ENCODE measurements at regions not wholly inside any gene's neighbourhood (a gene's known extent, or its start where the extent isn't known, plus 50 kb on each side); places are given as distances from the start of the nearest gene placed in this dataset.
"Not testable (repeated sequence)": the region's sequence is repeated elsewhere in the genome, so short reads cannot be mapped to it uniquely, and the experiment has no call there.

GRCh38 chr11:44427432-44427831 lies 117.5 kb upstream of the ALX4 start:
- Histone ChIP-seq H3K9ac (no peak overlapping the region), H3K9me2 (ENCODE audit: insufficient read depth) (no peaks in the 10 kb centered on the region), H3K36me3 (ENCODE audit: low read depth) (no peaks in the 10 kb centered on the region), H3K27ac (no peak overlapping the region), H3K4me3 (no peak overlapping the region), H4K20me1 (ENCODE audit: insufficient read depth) (no peaks in the 10 kb centered on the region), H3K27me3 (replicated peaks; ENCODE audit: insufficient read depth) (peaks cover 11% of the 10 kb centered on the region), H3K4me2 (ENCODE audit: unreplicated experiment) (no peak overlapping the region), H3K4me1 (ENCODE audit: insufficient read depth) (no peaks in the 10 kb centered on the region), H3K79me2 (ENCODE audit: insufficient read depth) (no peaks in the 10 kb centered on the region), H3K9me3 (ENCODE audit: low read depth) (no peaks in the 10 kb centered on the region), H2AFZ (no peak overlapping the region), H3F3A (ENCODE audit: insufficient read depth) (no peaks in the 10 kb centered on the region)
- DNase-seq, result no peak
- in situ Hi-C loops (cut with MboI), result no loop called here
- TF ChIP-seq EZH2phosphoT487 (IDR thresholded peaks at IDR 0.05; ENCODE audit: insufficient read depth, low read depth), result no peak
- 48 to 52% methylated on average over 8 of the region's 8 CpGs for WGBS, 2 experiments (ENCODE audit: low coverage in 1 of 2, low lambda C conversion rate in 2 of 2, missing lambda C conversion rate in 2 of 2)

- no peaks in the 10 kb centered on the region for H3K9me2 ChIP-seq (ENCODE audit: insufficient read depth)
- H4K20me1 ChIP-seq (ENCODE audit: insufficient read depth), result no peaks in the 10 kb centered on the region
- no peaks in the 10 kb centered on the region for H3K36me3 ChIP-seq (ENCODE audit: low read depth)
- H2AFZ ChIP-seq, result no peak overlapping the region
- TF ChIP-seq EZH2 (IDR thresholded peaks at IDR 0.05; ENCODE audit: insufficient read depth, poor library complexity, severe bottlenecking), result no peak
- TF ChIP-seq EZH2phosphoT487 (IDR thresholded peaks at IDR 0.05; ENCODE audit: insufficient read depth, low read depth), result no peak
- in situ Hi-C loops (cut with MboI), result no loop called here
- 15 to 27% methylated on average over 3 of the region's 3 CpGs for WGBS, 2 experiments (ENCODE audit: low coverage in 1 of 2, low lambda C conversion rate in 2 of 2, missing lambda C conversion rate in 2 of 2)
- no peak overlapping the region for H3K4me2 ChIP-seq (ENCODE audit: unreplicated experiment)
- H3K4me3 ChIP-seq, result no peak overlapping the region
- H3K9ac ChIP-seq, result no peak overlapping the region
- no peaks in the 10 kb centered on the region for H3F3A ChIP-seq (ENCODE audit: insufficient read depth)
- H3K27me3 ChIP-seq (replicated peaks; ENCODE audit: insufficient read depth), result peaks cover 5% of the 10 kb centered on the region; the same call in 1 of the 2 replicates
- no peaks in the 10 kb centered on the region for H3K4me1 ChIP-seq (ENCODE audit: insufficient read depth)
- no peak for DNase-seq
- H3K9me3 ChIP-seq (ENCODE audit: low read depth), result no peaks in the 10 kb centered on the region
- H3K79me2 ChIP-seq (ENCODE audit: insufficient read depth), result no peaks in the 10 kb centered on the region
- H3K27ac ChIP-seq, result no peak overlapping the region
These were observed 120.2 kb upstream of the ALX4 start for GRCh38 chr11:44430140-44430539.

DNA sequence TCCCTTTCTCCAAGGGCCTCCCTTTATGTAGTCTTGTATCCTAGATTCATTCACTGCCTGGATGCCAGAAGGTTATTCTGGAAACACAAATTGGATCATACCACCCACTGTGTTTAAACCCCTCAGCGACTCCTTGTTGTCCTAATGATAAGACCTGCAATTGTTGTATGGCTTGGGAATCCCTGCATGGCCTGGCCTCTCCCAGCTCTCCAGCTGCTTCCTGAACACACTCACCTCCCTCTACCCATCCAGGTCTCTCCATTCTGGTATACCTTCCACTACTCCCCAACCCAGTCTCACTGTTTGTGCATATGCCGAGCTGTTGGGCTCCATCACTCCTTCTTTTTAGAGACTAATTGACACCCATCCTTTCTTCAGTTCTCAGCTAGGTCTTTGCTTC lies 124.3 kb upstream of the ALX4 start:
- Histone ChIP-seq H3K9me3 (ENCODE audit: low read depth) (no peaks in the 10 kb centered on the region), H3K9ac (no peak overlapping the region), H2AFZ (no peak overlapping the region), H3K27me3 (replicated peaks; ENCODE audit: insufficient read depth) (peaks cover 7% of the 10 kb centered on the region), H3K79me2 (ENCODE audit: insufficient read depth) (no peaks in the 10 kb centered on the region), H3K4me2 (ENCODE audit: unreplicated experiment) (no peak overlapping the region), H3K4me3 (no peak overlapping the region), H3K9me2 (ENCODE audit: insufficient read depth) (no peaks in the 10 kb centered on the region), H3K36me3 (ENCODE audit: low read depth) (no peaks in the 10 kb centered on the region), H3K4me1 (ENCODE audit: insufficient read depth) (no peaks in the 10 kb centered on the region), H3K27ac (no peak overlapping the region), H3F3A (ENCODE audit: insufficient read depth) (no peaks in the 10 kb centered on the region), H4K20me1 (ENCODE audit: insufficient read depth) (no peaks in the 10 kb centered on the region)
- TF ChIP-seq EZH2 (IDR thresholded peaks at IDR 0.05; ENCODE audit: insufficient read depth, poor library complexity, severe bottlenecking) (no peak), EZH2phosphoT487 (IDR thresholded peaks at IDR 0.05; ENCODE audit: insufficient read depth, low read depth) (no peak)
- no peak for DNase-seq
- WGBS, 2 experiments (ENCODE audit: low coverage in 1 of 2, low lambda C conversion rate in 2 of 2, missing lambda C conversion rate in 2 of 2), result 48% methylated on average over 2 of the region's 2 CpGs
- in situ Hi-C loops (cut with MboI), result no loop called here

GRCh38 chr11:44437122-44437521 lies 127.2 kb upstream of the ALX4 start:
- Histone ChIP-seq H3K4me2 (ENCODE audit: unreplicated experiment) (no peak overlapping the region), H3K9ac (no peak overlapping the region), H3K27me3 (replicated peaks; ENCODE audit: insufficient read depth) (peaks cover 11% of the 10 kb centered on the region), H4K20me1 (ENCODE audit: insufficient read depth) (no peaks in the 10 kb centered on the region), H3K4me1 (ENCODE audit: insufficient read depth) (no peaks in the 10 kb centered on the region), H3F3A (ENCODE audit: insufficient read depth) (no peaks in the 10 kb centered on the region), H3K27ac (no peak overlapping the region), H3K79me2 (ENCODE audit: insufficient read depth) (no peaks in the 10 kb centered on the region), H3K9me3 (ENCODE audit: low read depth) (no peaks in the 10 kb centered on the region), H3K9me2 (ENCODE audit: insufficient read depth) (no peaks in the 10 kb centered on the region), H3K4me3 (no peak overlapping the region), H3K36me3 (ENCODE audit: low read depth) (no peaks in the 10 kb centered on the region), H2AFZ (no peak overlapping the region)
- TF ChIP-seq EZH2phosphoT487 (IDR thresholded peaks at IDR 0.05; ENCODE audit: insufficient read depth, low read depth) (no peak), EZH2 (IDR thresholded peaks at IDR 0.05; ENCODE audit: insufficient read depth, poor library complexity, severe bottlenecking) (no peak)
- 18 to 25% methylated on average over 1 of the region's 1 CpG for WGBS, 2 experiments (ENCODE audit: low coverage in 1 of 2, low lambda C conversion rate in 2 of 2, missing lambda C conversion rate in 2 of 2)
- in situ Hi-C loops (cut with MboI), result no loop called here
- no peak for DNase-seq

- H3K4me1 ChIP-seq (ENCODE audit: insufficient read depth); DNase-seq; in situ Hi-C loops (cut with MboI); H3K27ac ChIP-seq; H3K4me2 ChIP-seq (ENCODE audit: unreplicated experiment); H3K27me3 ChIP-seq (replicated peaks; ENCODE audit: insufficient read depth); H3F3A ChIP-seq (ENCODE audit: insufficient read depth); H3K36me3 ChIP-seq (ENCODE audit: low read depth); H3K9ac ChIP-seq; H4K20me1 ChIP-seq (ENCODE audit: insufficient read depth); H3K79me2 ChIP-seq (ENCODE audit: insufficient read depth); H3K9me2 ChIP-seq (ENCODE audit: insufficient read depth); H3K4me3 ChIP-seq; H3K9me3 ChIP-seq (ENCODE audit: low read depth); H2AFZ ChIP-seq: not testable (repeated sequence)
- WGBS, 2 experiments (ENCODE audit: low coverage in 1 of 2, low lambda C conversion rate in 2 of 2, missing lambda C conversion rate in 2 of 2), result 81 to 84% methylated on average over 3 to 4 of the region's 4 CpGs
These were observed 122.4 kb upstream of the CD82 start for GRCh38 chr11:44442893-44443673.

Measured in GM23248 (cell line).